GM12875 (cell line): ENCODE measurements at regions not wholly inside any gene's neighbourhood (a gene's known extent, or its start where the extent isn't known, plus 50 kb on each side); places are given as distances from the start of the nearest gene placed in this dataset.

ENCODE experiments used
- H3K4me3 ChIP-seq: one replicate; pipeline ENCODE4 v1.5.1; 2011; ENCODE audit warnings: low read depth, low read length, control low read depth
- CTCF ChIP-seq: IDR thresholded peaks from 2 replicates; pipeline ENCODE4 v1.5.1; 2011; ENCODE audit warnings: low read depth, mild to moderate bottlenecking, control low read depth, inconsistent platforms, low read length, moderate library complexity, borderline replicate concordance; ENCODE audit not compliant: insufficient read depth

- no peak for TF ChIP-seq CTCF
- H3K4me3 ChIP-seq, result no peak overlapping the region
Measured at GRCh38 chr17:15117239-15117638, 147.9 kb downstream of the PMP22 start.

DNA sequence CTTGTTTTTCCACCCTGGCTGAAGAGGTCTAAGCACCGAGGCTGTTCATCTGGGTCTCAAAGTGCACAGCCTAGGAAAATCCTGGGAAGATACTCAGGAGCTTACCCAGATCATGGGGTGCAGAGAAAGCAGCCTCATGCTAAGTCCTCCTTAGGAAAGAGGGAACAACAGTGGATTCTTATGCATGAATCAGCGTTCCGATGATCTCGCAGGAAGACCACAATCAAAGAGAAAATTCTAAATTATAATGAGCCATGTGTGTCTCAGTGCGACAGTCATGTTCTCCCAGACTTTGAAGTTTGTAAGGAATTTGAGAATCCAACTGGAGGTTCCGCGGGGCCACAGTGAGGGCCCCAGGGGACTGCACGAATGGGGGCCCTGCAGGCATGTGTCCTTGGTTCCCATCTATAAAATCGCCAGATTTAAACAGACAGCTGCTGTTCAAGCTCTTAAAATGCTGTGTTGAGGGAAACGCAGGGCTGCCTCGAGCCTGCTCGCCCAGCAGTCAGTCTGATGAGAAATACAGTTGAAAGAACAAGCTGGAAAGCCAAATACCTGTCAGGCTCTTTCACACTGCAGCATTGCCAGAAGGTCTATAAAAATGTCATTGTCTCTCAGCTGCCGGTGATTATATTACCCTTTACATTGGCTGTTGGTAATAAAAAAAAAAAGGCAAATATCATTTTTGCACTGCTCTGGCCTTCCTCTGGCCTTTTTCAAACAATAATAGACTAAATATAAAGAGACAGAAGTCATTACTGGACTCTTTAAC, 152.1 kb downstream of the PMP22 start:
- TF ChIP-seq CTCF, result no peak
- no peak overlapping the region for H3K4me3 ChIP-seq

DNA sequence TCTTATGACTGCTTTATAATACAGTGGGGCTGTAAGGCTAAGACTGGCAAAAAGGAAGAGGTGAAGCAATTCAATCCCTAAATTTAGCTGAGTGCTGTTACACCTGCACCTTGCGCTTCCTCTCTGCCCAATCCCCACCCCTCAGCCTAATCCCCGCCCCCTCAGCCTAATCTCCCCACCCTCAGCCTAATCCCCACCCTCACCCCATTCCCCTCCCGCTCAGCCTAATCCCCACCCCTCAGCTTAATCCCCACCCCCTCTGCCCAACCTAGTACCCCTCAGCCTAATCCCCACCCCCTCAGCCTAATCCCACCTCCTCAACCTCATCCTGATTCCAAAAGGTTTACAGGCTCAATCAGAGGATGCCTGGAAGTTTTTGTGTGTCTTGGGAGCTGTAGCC, 155.5 kb downstream of the PMP22 start:
- H3K4me3 ChIP-seq, result no peak overlapping the region
- no peak for TF ChIP-seq CTCF

GRCh38 chr17:15108992-15109391, 156.1 kb downstream of the PMP22 start:
- no peak for TF ChIP-seq CTCF
- H3K4me3 ChIP-seq, result no peak overlapping the region

- no peak overlapping the region for H3K4me3 ChIP-seq
- TF ChIP-seq CTCF, result no peak
Measured at GRCh38 chr17:15106540-15106939, 158.6 kb downstream of the PMP22 start.

DNA sequence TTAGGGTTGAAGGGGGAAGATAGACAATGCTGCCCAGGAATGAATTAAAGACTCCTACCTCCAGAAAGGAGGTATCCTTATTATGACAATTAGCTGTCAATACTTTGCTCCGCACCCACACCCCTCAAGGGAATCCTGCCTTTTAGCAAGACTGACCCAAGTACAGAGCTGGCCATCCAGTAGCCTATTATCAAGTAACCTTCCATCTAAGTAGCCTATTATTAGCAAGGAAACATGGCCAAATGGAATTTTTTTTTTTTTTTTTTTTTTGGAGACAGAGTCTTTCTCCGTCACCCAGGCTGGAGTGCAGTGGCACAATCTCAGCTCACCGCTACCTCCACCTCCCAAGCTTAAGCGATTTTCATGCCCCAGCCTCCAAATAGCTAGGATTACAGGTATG, 161.3 kb downstream of the PMP22 start:
- no peak overlapping the region for H3K4me3 ChIP-seq
- no peak for TF ChIP-seq CTCF

- H3K4me3 ChIP-seq, result no peak overlapping the region
- no peak for TF ChIP-seq CTCF
Measured at GRCh38 chr17:15101175-15101574, 164.0 kb downstream of the PMP22 start.
